ENCODE measurements at regions not wholly inside any gene's neighbourhood (a gene's known extent, or its start where the extent isn't known, plus 50 kb on each side); places are given as distances from the start of the nearest gene placed in this dataset.

GRCh38 chr13:22196777-22197176, 525.9 kb downstream of the FGF9 start:
- TF ChIP-seq EZH2 (IDR thresholded peaks at IDR 0.05; ENCODE audit: low read length) (no peak), CTCF (optimal IDR thresholded peaks at IDR 0.05 in 1 of 3, IDR thresholded peaks at IDR 0.05 in 1 of 3, conservative IDR thresholded peaks at IDR 0.05 in 1 of 3; ENCODE audit: extremely low read depth in 1 of 3, insufficient read depth in 2 of 3, low read length in 3 of 3) (no peak)

Data from keratinocyte (primary cell).